GM12878 (cell line): ENCODE measurements at regions not wholly inside any gene's neighbourhood (a gene's known extent, or its start where the extent isn't known, plus 50 kb on each side); places are given as distances from the start of the nearest gene placed in this dataset.

Experiments
- ATAC-seq: fragments of 200-7000 bp; cut with Tn5 transposase; 3 replicates; pipeline ENCODE4 v1.9.1; 2020; ENCODE audit warnings: mild to moderate bottlenecking, moderate library complexity
- BruUV-seq: library from RNA; stranded (reverse); fragments of 400-500 nt; replicated peaks from 2 replicates; lab custom pipeline; 2021; lab: Mats Ljungman, UMichigan
- CTCF ChIA-PET: fragments of 300-600 bp; sonication (Branson Sonifier 250); formaldehyde crosslinking; extraction: SDS; loops from one replicate; lab custom pipeline; 2021; ENCODE audit warnings: inconsistent platforms; lab: Yijun Ruan, JAX
- POLR2A ChIA-PET: fragments of 350-600 bp; formaldehyde crosslinking; extraction: SDS; loops from one replicate; lab custom pipeline; 2021; ENCODE audit warnings: inconsistent platforms; lab: Charles Lee
- RAD21 ChIA-PET: fragments of 300-600 bp; sonication (Branson Sonifier 250); formaldehyde crosslinking; loops from one replicate; lab custom pipeline; 2023; ENCODE audit warnings: antibody characterized with exemption; ENCODE audit not compliant: unreplicated experiment; lab: Charles Lee
- SMC1A ChIA-PET: fragments of 300-600 bp; sonication (Branson Sonifier 250); formaldehyde crosslinking; loops from one replicate; lab custom pipeline; 2023; ENCODE audit not compliant: unreplicated experiment, uncharacterized antibody; lab: Charles Lee
- DNase-seq: peaks from one replicate; pipeline ENCODE4 v3.0.0-alpha.2; 2011; ENCODE audit warnings: low read depth, low spot score
- FAIRE-seq: peaks from 3 replicates; lab custom pipeline; 2011; peaks lifted over from hg19 to GRCh38; lab: Jason Lieb, UNC
- H2AFZ ChIP-seq: 2 replicates; pipeline ENCODE4 v1.6.0; 2011; ENCODE audit warnings: low read depth, low read length, control low read depth; ENCODE audit not compliant: control insufficient read depth
- H3K27ac ChIP-seq: 2 replicates; pipeline ENCODE4 v1.5.1; 2011; ENCODE audit warnings: control low read depth; ENCODE audit not compliant: control insufficient read depth, insufficient read depth
- H3K27me3 ChIP-seq, 2 experiments: replicated peaks in 1 of 2; 2 replicates each; pipeline versions ENCODE4 v1.6.0 to v1.6.1; 2011; ENCODE audit warnings: low read length in 1 of 2; ENCODE audit not compliant: control insufficient read depth in 2 of 2, insufficient read depth in 2 of 2
- H3K36me3 ChIP-seq, 2 experiments: 2 replicates each; pipeline ENCODE4 v1.5.1; 2011; ENCODE audit warnings: low read length in 1 of 2; ENCODE audit not compliant: control insufficient read depth in 2 of 2, insufficient read depth in 2 of 2
- H3K4me1 ChIP-seq: 2 replicates; pipeline ENCODE4 v1.6.1; 2011; ENCODE audit warnings: mild to moderate bottlenecking, low read length, moderate library complexity, mixed read lengths; ENCODE audit not compliant: control insufficient read depth, insufficient read depth
- H3K4me2 ChIP-seq: 2 replicates; pipeline ENCODE4 v1.6.0; 2011; ENCODE audit warnings: control low read depth; ENCODE audit not compliant: control insufficient read depth, insufficient read depth
- H3K4me3 ChIP-seq: fragments of 200-600 bp; sonication (generic); 2 replicates; pipeline ENCODE4 v1.5.1; 2016
- H3K79me2 ChIP-seq: 2 replicates; pipeline ENCODE4 v1.6.0; 2011; ENCODE audit warnings: low read length; ENCODE audit not compliant: control insufficient read depth, insufficient read depth
- H3K9ac ChIP-seq: 2 replicates; pipeline ENCODE4 v1.8.0; 2011; ENCODE audit warnings: low read length, control low read depth, mixed read lengths; ENCODE audit not compliant: control insufficient read depth, insufficient read depth
- H3K9me3 ChIP-seq: replicated peaks from 3 replicates; pipeline ENCODE4 v1.5.1; 2011; ENCODE audit warnings: mild to moderate bottlenecking, low read length; ENCODE audit not compliant: control insufficient read depth, insufficient read depth
- H4K20me1 ChIP-seq: 2 replicates; pipeline ENCODE4 v1.6.0; 2011; ENCODE audit not compliant: control insufficient read depth, insufficient read depth
- ATF7 ChIP-seq: fragments of 450-650 bp; IDR thresholded peaks from 2 replicates; pipeline ENCODE4 v1.6.1; 2016; ENCODE audit warnings: low read depth, mild to moderate bottlenecking
- BHLHE40 ChIP-seq, 2 experiments: fragments of 450-650 bp in 1 of 2; IDR thresholded peaks; 2 replicates each; pipeline ENCODE4 v1.6.1; 2011 to 2017; ENCODE audit warnings: low read depth in 2 of 2, borderline replicate concordance in 1 of 2, improper control_type of control experiment in 1 of 2, low read length in 1 of 2, mild to moderate bottlenecking in 1 of 2
- CBFB ChIP-seq: IDR thresholded peaks from 2 replicates; pipeline ENCODE4 v1.6.1; 2016; ENCODE audit warnings: antibody characterized with exemption, low read depth
- CBX3 ChIP-seq: fragments of 200-600 bp; sonication (generic); IDR thresholded peaks from 2 replicates; pipeline ENCODE4 v1.6.1; 2016; ENCODE audit warnings: low read depth, borderline replicate concordance
- CEBPZ ChIP-seq: fragments of 150-350 bp; IDR thresholded peaks from 2 replicates; pipeline ENCODE4 v1.6.1; 2016; ENCODE audit warnings: low read depth, low read length
- JUND ChIP-seq: IDR thresholded peaks from 2 replicates; pipeline ENCODE4 v1.6.1; 2012; ENCODE audit warnings: low read depth, mild to moderate bottlenecking, low read length, improper control_type of control experiment, moderate library complexity
- MEF2B ChIP-seq: fragments of 450-650 bp; IDR thresholded peaks from 2 replicates; pipeline ENCODE4 v1.6.1; 2018; ENCODE audit warnings: mild to moderate bottlenecking, moderate library complexity; ENCODE audit not compliant: partially characterized antibody, poor library complexity, severe bottlenecking
- MTA3 ChIP-seq: IDR thresholded peaks from 2 replicates; pipeline ENCODE4 v1.6.1; 2012; ENCODE audit warnings: low read length, inconsistent platforms, borderline replicate concordance
- MYB ChIP-seq: fragments of 150-350 bp; IDR thresholded peaks from 2 replicates; pipeline ENCODE4 v1.6.1; 2014; ENCODE audit warnings: mild to moderate bottlenecking, low read depth, low read length, borderline replicate concordance
- PAX5 ChIP-seq: IDR thresholded peaks from 2 replicates; pipeline ENCODE4 v1.6.1; 2011; ENCODE audit warnings: low read depth, low read length, borderline replicate concordance
- PBX3 ChIP-seq: IDR thresholded peaks from 2 replicates; pipeline ENCODE4 v1.6.1; 2011; ENCODE audit warnings: mild to moderate bottlenecking, low read depth, low read length, moderate library complexity; ENCODE audit not compliant: insufficient replicate concordance
- POLR2AphosphoS5 ChIP-seq: IDR thresholded peaks from 2 replicates; pipeline ENCODE4 v1.6.1; 2011; ENCODE audit warnings: mild to moderate bottlenecking, low read length, inconsistent platforms
- SP1 ChIP-seq: IDR thresholded peaks from one replicate; pipeline ENCODE4 v1.6.1; 2011; ENCODE audit warnings: low read depth, low read length
- SREBF1 ChIP-seq: IDR thresholded peaks from 2 replicates; pipeline ENCODE4 v1.6.1; 2012; ENCODE audit warnings: mild to moderate bottlenecking, low read length
- SRF ChIP-seq, 2 experiments: IDR thresholded peaks; 2 replicates each; pipeline ENCODE4 v1.6.1; 2011; ENCODE audit warnings: low read depth in 2 of 2, low read length in 2 of 2, mild to moderate bottlenecking in 1 of 2, moderate library complexity in 1 of 2
- WRNIP1 ChIP-seq: IDR thresholded peaks from 2 replicates; pipeline ENCODE4 v1.6.1; 2011; ENCODE audit warnings: low read depth, low read length, improper control_type of control experiment, borderline replicate concordance
- WGBS: methylation state at CpG from one replicate; pipeline ENCODE4 v1.1.6; 2016; ENCODE audit warnings: low lambda C conversion rate; ENCODE audit not compliant: insufficient replicate concordance, insufficient coverage; ENCODE audit errors: missing lambda C conversion rate; 5-methylcytosine and 5-hydroxymethylcytosine counted together
- in situ Hi-C: fragments of 300-500 bp; cut with MboI; formaldehyde crosslinking; loops from 9 replicates; pipeline ENCODE4 v1.14.3; 2018; ENCODE audit warnings: mixed read lengths
- intact Hi-C: fragments of 100-400 bp; cut with micrococcal nuclease; formaldehyde crosslinking; loops from one replicate; pipeline ENCODE4 v1.14.2; 2022; ENCODE audit not compliant: unreplicated experiment
- TF ChIP-seq, protein P1 (sequence below): fragments of 150-350 bp; IDR thresholded peaks from 2 replicates; pipeline ENCODE4 v1.6.1; 2014; ENCODE audit warnings: mild to moderate bottlenecking, low read depth, low read length
- TF ChIP-seq, protein P2 (sequence below): fragments of 450-650 bp; IDR thresholded peaks from 2 replicates; pipeline ENCODE4 v1.6.1; 2016; ENCODE audit warnings: mild to moderate bottlenecking

- intact Hi-C loops (no loop called here), in situ Hi-C loops (no loop called here)
- no peak overlapping the region for H3K27ac ChIP-seq
- FAIRE-seq (no peak), DNase-seq (no peak), ATAC-seq (no peak)
- WGBS = 7% methylated on average over 6 of the region's 6 CpGs
- no TSS peak for BruUV-seq
- H2AFZ ChIP-seq = no peak overlapping the region
- H3K4me1 ChIP-seq = no peaks in the 10 kb centered on the region
- H4K20me1 ChIP-seq = no peaks in the 10 kb centered on the region
- RAD21 ChIA-PET = no interaction called here
- no peak overlapping the region for H3K4me2 ChIP-seq
- no peaks in the 10 kb centered on the region for H3K9me3 ChIP-seq
- SMC1A ChIA-PET = no interaction called here
- H3K4me3 ChIP-seq = no peak overlapping the region
- H3K36me3 ChIP-seq = no peaks in the 10 kb centered on the region
- H3K79me2 ChIP-seq = no peaks in the 10 kb centered on the region
- no peaks in the 10 kb centered on the region; a peak in 1 of 4 replicates for H3K27me3 ChIP-seq
- CTCF ChIA-PET = no interaction called here
- no peak overlapping the region for H3K9ac ChIP-seq
- POLR2A ChIA-PET = no interaction called here
- no peak for TF ChIP-seq SP1
- TF ChIP-seq CBFB = no peak
- no peak for TF ChIP-seq SRF (IDR thresholded peaks at IDR 0.05; ENCODE audit: low read depth in 2 of 2, low read length in 2 of 2)
- TF ChIP-seq MEF2B = no peak
- no peak for TF ChIP-seq CEBPZ
- no peak for TF ChIP-seq BHLHE40 (IDR thresholded peaks at IDR 0.05; ENCODE audit: borderline replicate concordance in 1 of 2, low read depth in 2 of 2, low read length in 1 of 2)
- no peak for TF ChIP-seq CBX3
- TF ChIP-seq SREBF1 = no peak
- no peak for TF ChIP-seq MTA3
- TF ChIP-seq, protein P1, sequence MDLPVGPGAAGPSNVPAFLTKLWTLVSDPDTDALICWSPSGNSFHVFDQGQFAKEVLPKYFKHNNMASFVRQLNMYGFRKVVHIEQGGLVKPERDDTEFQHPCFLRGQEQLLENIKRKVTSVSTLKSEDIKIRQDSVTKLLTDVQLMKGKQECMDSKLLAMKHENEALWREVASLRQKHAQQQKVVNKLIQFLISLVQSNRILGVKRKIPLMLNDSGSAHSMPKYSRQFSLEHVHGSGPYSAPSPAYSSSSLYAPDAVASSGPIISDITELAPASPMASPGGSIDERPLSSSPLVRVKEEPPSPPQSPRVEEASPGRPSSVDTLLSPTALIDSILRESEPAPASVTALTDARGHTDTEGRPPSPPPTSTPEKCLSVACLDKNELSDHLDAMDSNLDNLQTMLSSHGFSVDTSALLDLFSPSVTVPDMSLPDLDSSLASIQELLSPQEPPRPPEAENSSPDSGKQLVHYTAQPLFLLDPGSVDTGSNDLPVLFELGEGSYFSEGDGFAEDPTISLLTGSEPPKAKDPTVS = no peak
- no peak for TF ChIP-seq POLR2AphosphoS5
- no peak for TF ChIP-seq WRNIP1
- TF ChIP-seq, protein P2, sequence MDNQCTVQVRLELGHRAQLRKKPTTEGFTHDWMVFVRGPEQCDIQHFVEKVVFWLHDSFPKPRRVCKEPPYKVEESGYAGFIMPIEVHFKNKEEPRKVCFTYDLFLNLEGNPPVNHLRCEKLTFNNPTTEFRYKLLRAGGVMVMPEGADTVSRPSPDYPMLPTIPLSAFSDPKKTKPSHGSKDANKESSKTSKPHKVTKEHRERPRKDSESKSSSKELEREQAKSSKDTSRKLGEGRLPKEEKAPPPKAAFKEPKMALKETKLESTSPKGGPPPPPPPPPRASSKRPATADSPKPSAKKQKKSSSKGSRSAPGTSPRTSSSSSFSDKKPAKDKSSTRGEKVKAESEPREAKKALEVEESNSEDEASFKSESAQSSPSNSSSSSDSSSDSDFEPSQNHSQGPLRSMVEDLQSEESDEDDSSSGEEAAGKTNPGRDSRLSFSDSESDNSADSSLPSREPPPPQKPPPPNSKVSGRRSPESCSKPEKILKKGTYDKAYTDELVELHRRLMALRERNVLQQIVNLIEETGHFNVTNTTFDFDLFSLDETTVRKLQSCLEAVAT = no peak
- no peak for TF ChIP-seq PBX3
- no peak for TF ChIP-seq PAX5
- TF ChIP-seq JUND = no peak
- TF ChIP-seq MYB = no peak
- no peak for TF ChIP-seq ATF7
These were observed 51.5 kb upstream of the ARL15 start for GRCh38 chr5:54361691-54362411.
